HepG2 (cell line): ENCODE measurements at regions not wholly inside any gene's neighbourhood (a gene's known extent, or its start where the extent isn't known, plus 50 kb on each side); places are given as distances from the start of the nearest gene placed in this dataset.

ENCODE experiments used
- ATAC-seq: fragments of 200-7000 bp; cut with Tn5 transposase; 3 replicates; pipeline ENCODE4 v1.9.1; 2020; ENCODE audit warnings: mild to moderate bottlenecking, moderate library complexity
- BruUV-seq: library from RNA; stranded (reverse); fragments of 400-500 nt; replicated peaks from 2 replicates; lab custom pipeline; 2021; lab: Mats Ljungman, UMichigan
- CTCF ChIA-PET: fragments of 300-600 bp; formaldehyde crosslinking; extraction: SDS; loops from one replicate; lab custom pipeline; 2021; ENCODE audit warnings: low total read pairs, inconsistent platforms, low intra/inter-chr PET ratio; lab: Yijun Ruan, JAX
- POLR2A ChIA-PET: fragments of 350-600 bp; sonication (Branson Sonifier 250); formaldehyde crosslinking; loops from one replicate; lab custom pipeline; 2020; ENCODE audit warnings: antibody characterized with exemption, inconsistent platforms; lab: Yijun Ruan, JAX
- DNase-seq: peaks from one replicate; pipeline ENCODE4 v3.0.0-alpha.2; 2015; ENCODE audit warnings: low spot score
- FAIRE-seq: peaks from 3 replicates; lab custom pipeline; 2011; peaks lifted over from hg19 to GRCh38; lab: Jason Lieb, UNC
- H2AFZ ChIP-seq: one replicate; pipeline ENCODE4 v1.6.1; 2011; ENCODE audit warnings: low read length, inconsistent platforms
- H3K27ac ChIP-seq: fragments of 300-600 bp; 3 replicates; pipeline ENCODE4 v1.8.0; 2011; ENCODE audit warnings: mixed run types, mild to moderate bottlenecking, mixed read lengths, low read length, inconsistent platforms; ENCODE audit not compliant: insufficient read depth; ENCODE audit errors: extremely low read length
- H3K27me3 ChIP-seq, 2 experiments: fragments of 200-600 bp in 1 of 2; 2 replicates in 1 of 2; 3 replicates in 1 of 2; pipeline versions ENCODE4 v1.6.0 to v1.8.0; 2011; ENCODE audit warnings: low read length in 2 of 2, mild to moderate bottlenecking in 2 of 2, moderate library complexity in 2 of 2, inconsistent platforms in 1 of 2; ENCODE audit not compliant: insufficient read depth in 2 of 2, control insufficient read depth in 1 of 2
- H3K36me3 ChIP-seq, 2 experiments: fragments of 200-600 bp in 1 of 2; replicated peaks in 1 of 2; 2 replicates in 1 of 2; 3 replicates in 1 of 2; pipeline versions ENCODE4 v1.5.1 to v1.8.0; 2011; ENCODE audit warnings: low read length in 2 of 2, inconsistent platforms in 1 of 2; ENCODE audit not compliant: insufficient read depth in 2 of 2, control insufficient read depth in 1 of 2
- H3K4me1 ChIP-seq: 2 replicates; pipeline ENCODE4 v1.5.1; 2012; ENCODE audit warnings: low read length, inconsistent platforms; ENCODE audit not compliant: insufficient read depth
- H3K4me2 ChIP-seq: 2 replicates; pipeline ENCODE4 v1.6.0; 2011; ENCODE audit warnings: low read depth, low read length, inconsistent platforms
- H3K4me3 ChIP-seq, 3 experiments: fragments of 200-600 bp in 1 of 3; sonication (generic), shearing (Covaris generic) in 1 of 3; replicated peaks in 1 of 3; 2 replicates each; pipeline ENCODE4 v1.5.1; 2011 to 2016; ENCODE audit warnings: low read length in 3 of 3, inconsistent platforms in 2 of 3, low read depth in 2 of 3, mild to moderate bottlenecking in 2 of 3, control low read depth in 1 of 3, mixed read lengths in 1 of 3; ENCODE audit not compliant: insufficient read depth in 1 of 3
- H3K79me2 ChIP-seq: one replicate; pipeline ENCODE4 v1.6.1; 2011; ENCODE audit warnings: low read length, inconsistent platforms; ENCODE audit not compliant: insufficient read depth
- H3K9ac ChIP-seq: 2 replicates; pipeline ENCODE4 v1.6.0; 2011; ENCODE audit warnings: mild to moderate bottlenecking, low read depth, low read length, inconsistent platforms; ENCODE audit not compliant: insufficient read depth
- H3K9me3 ChIP-seq: 2 replicates; pipeline ENCODE4 v1.5.1; 2012; ENCODE audit warnings: mild to moderate bottlenecking, low read length
- H4K20me1 ChIP-seq: 2 replicates; pipeline ENCODE4 v1.6.0; 2011; ENCODE audit warnings: inconsistent platforms, mild to moderate bottlenecking, low read length, moderate library complexity; ENCODE audit not compliant: insufficient read depth
- FOXK1 ChIP-seq: sonication (generic); formaldehyde crosslinking; IDR thresholded peaks from 2 replicates; pipeline ENCODE4 v1.4.0; 2020; ENCODE audit warnings: low read depth, missing genetic modification reagents, borderline replicate concordance
- GTF2F1 ChIP-seq: fragments of 150-350 bp; IDR thresholded peaks from 2 replicates; pipeline ENCODE4 v1.6.1; 2014; ENCODE audit warnings: low read length
- HBP1 ChIP-seq: IDR thresholded peaks from 2 replicates; pipeline ENCODE4 v1.6.1; 2016; ENCODE audit warnings: low read depth, control low read depth
- HNRNPLL ChIP-seq: fragments of 200-400 bp; formaldehyde crosslinking; IDR thresholded peaks from 2 replicates; pipeline ENCODE4 v1.6.1; 2017; ENCODE audit warnings: mild to moderate bottlenecking, low read depth, low read length; ENCODE audit not compliant: poor library complexity, severe bottlenecking
- KAT2B ChIP-seq: fragments of 150-350 bp; IDR thresholded peaks from 2 replicates; pipeline ENCODE4 v1.6.1; 2014; ENCODE audit warnings: low read depth, low read length, borderline replicate concordance
- KDM5B ChIP-seq: sonication (generic); formaldehyde crosslinking; IDR thresholded peaks from 2 replicates; pipeline ENCODE4 v1.4.0; 2020; ENCODE audit warnings: missing genetic modification reagents, mild to moderate bottlenecking, borderline replicate concordance
- NAIF1 ChIP-seq: sonication (generic); formaldehyde crosslinking; IDR thresholded peaks from 2 replicates; pipeline ENCODE4 v1.5.0; 2020; ENCODE audit warnings: mild to moderate bottlenecking, missing genetic modification reagents, borderline replicate concordance
- SALL1 ChIP-seq: sonication (generic); formaldehyde crosslinking; IDR thresholded peaks from 2 replicates; pipeline ENCODE4 v1.8.0; 2022; ENCODE audit warnings: mild to moderate bottlenecking, missing genetic modification reagents
- SNAI1 ChIP-seq: sonication (generic); formaldehyde crosslinking; IDR thresholded peaks from 2 replicates; pipeline ENCODE4 v1.5.0; 2020; ENCODE audit warnings: mild to moderate bottlenecking, missing genetic modification reagents, borderline replicate concordance
- ZNF558 ChIP-seq: sonication (generic); formaldehyde crosslinking; IDR thresholded peaks from 2 replicates; pipeline ENCODE4 v1.9.0; 2022; ENCODE audit warnings: mild to moderate bottlenecking, missing genetic modification reagents, borderline replicate concordance
- ZNF768 ChIP-seq: sonication (generic); formaldehyde crosslinking; IDR thresholded peaks from 2 replicates; pipeline ENCODE4 v1.4.0; 2020; ENCODE audit warnings: missing genetic modification reagents
- WGBS: methylation state at CpG from one replicate; pipeline ENCODE4 v1.1.6; 2017; ENCODE audit warnings: low lambda C conversion rate; 5-methylcytosine and 5-hydroxymethylcytosine counted together
- in situ Hi-C: cut with HindIII; loops from 2 replicates; pipeline ENCODE4 v1.10.0; 2017; ENCODE audit warnings: low pct_unique_long_range_greater_than_20kb; ENCODE audit not compliant: extremely low pct_ligation_motif_present
- intact Hi-C: fragments of 100-400 bp; cut with micrococcal nuclease; formaldehyde crosslinking; loops from one replicate; pipeline ENCODE4 v1.10.0; 2022; ENCODE audit not compliant: unreplicated experiment
- TF ChIP-seq, protein P1 (sequence below): sonication (generic); formaldehyde crosslinking; IDR thresholded peaks from 2 replicates; pipeline ENCODE4 v1.5.1; 2020; ENCODE audit warnings: mild to moderate bottlenecking, missing genetic modification reagents, moderate library complexity

DNA sequence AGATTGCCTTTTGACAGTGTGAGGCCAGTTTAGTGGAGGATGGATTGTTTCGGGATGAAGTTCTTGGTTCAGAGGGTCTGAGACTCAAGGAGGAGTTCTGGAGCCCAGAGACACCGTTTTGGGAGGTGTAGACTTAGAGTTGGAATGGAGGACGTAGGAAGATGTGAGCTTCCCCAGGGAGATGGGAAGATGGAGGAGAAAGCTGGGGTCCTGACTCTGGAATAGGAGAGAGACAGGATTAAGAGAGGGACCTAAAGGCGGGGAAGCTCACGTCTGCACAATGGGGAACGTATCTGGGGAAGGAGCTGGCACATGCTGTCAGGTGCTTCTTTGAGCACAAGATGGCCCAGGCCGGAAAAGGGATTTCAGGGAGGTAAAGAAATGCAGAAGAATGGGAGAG lies 71.3 kb upstream of the CLDN5 start:
- TF ChIP-seq ZNF558 (CRISPR knock-in tag) = no peak
- in situ Hi-C loops (no loop called here), intact Hi-C loops (no loop called here)
- no peaks in the 10 kb centered on the region for H3K9me3 ChIP-seq
- WGBS = 34% methylated on average over 7 of the region's 7 CpGs
- no peak overlapping the region for H3K27ac ChIP-seq
- no peaks in the 10 kb centered on the region for H3K79me2 ChIP-seq
- no peaks in the 10 kb centered on the region for H4K20me1 ChIP-seq
- no TSS peak for BruUV-seq
- H3K36me3 ChIP-seq = no peaks in the 10 kb centered on the region
- peaks cover 36% of the 10 kb centered on the region for H3K4me1 ChIP-seq
- no peak overlapping the region for H2AFZ ChIP-seq
- ATAC-seq = no peak
- no peak overlapping the region for H3K4me2 ChIP-seq
- H3K9ac ChIP-seq = no peak overlapping the region
- H3K4me3 ChIP-seq = no peak overlapping the region
- FAIRE-seq = no peak
- DNase-seq = no peak
- POLR2A ChIA-PET = no interaction called here
- CTCF ChIA-PET = no interaction called here
- peaks cover 2 to 31% of the 10 kb centered on the region in 2 experiments; a peak in 2 of 5 replicates for H3K27me3 ChIP-seq

GRCh38 chr22:19596680-19597398 lies 72.6 kb upstream of the CLDN5 start:
- H3K27ac ChIP-seq = peak overlapping the region; percentile 43
- H3K9ac ChIP-seq = no peak overlapping the region
- H2AFZ ChIP-seq = peak overlapping the region; percentile 17
- H4K20me1 ChIP-seq = no peaks in the 10 kb centered on the region
- no peak for FAIRE-seq
- peak overlapping the region; percentile 68 for H3K4me2 ChIP-seq
- no peaks in the 10 kb centered on the region for H3K36me3 ChIP-seq
- no peaks in the 10 kb centered on the region for H3K79me2 ChIP-seq
- in situ Hi-C loops = no loop called here
- peaks cover 36% of the 10 kb centered on the region for H3K4me1 ChIP-seq
- no TSS peak for BruUV-seq
- 24% methylated on average over 12 of the region's 20 CpGs for WGBS
- peak; percentile 13 for DNase-seq
- ChIA-PET POLR2A (no interaction called here), CTCF (no interaction called here)
- peaks cover 2 to 31% of the 10 kb centered on the region in 2 experiments; a peak in 2 of 5 replicates for H3K27me3 ChIP-seq
- intact Hi-C loops = no loop called here
- peak overlapping the region in 1 of 3 experiments; percentile 12; a peak in 2 of 6 replicates for H3K4me3 ChIP-seq
- H3K9me3 ChIP-seq = no peaks in the 10 kb centered on the region
- peak; percentile 79 for ATAC-seq
- TF ChIP-seq NAIF1 (CRISPR knock-in tag) (no peak), KAT2B (no peak), GTF2F1 (no peak), ZNF768 (CRISPR knock-in tag) (0 out of 2 replicates have a peak, but pooled peaks have one; percentile 13), HNRNPLL (no peak), SNAI1 (no peak), FOXK1 (CRISPR knock-in tag) (no peak), SALL1 (CRISPR knock-in tag) (0 out of 2 replicates have a peak, but pooled peaks have one; percentile 8), KDM5B (0 out of 2 replicates have a peak, but pooled peaks have one; percentile 36), HBP1 (CRISPR knock-in tag) (no peak)
- TF ChIP-seq, protein P1, sequence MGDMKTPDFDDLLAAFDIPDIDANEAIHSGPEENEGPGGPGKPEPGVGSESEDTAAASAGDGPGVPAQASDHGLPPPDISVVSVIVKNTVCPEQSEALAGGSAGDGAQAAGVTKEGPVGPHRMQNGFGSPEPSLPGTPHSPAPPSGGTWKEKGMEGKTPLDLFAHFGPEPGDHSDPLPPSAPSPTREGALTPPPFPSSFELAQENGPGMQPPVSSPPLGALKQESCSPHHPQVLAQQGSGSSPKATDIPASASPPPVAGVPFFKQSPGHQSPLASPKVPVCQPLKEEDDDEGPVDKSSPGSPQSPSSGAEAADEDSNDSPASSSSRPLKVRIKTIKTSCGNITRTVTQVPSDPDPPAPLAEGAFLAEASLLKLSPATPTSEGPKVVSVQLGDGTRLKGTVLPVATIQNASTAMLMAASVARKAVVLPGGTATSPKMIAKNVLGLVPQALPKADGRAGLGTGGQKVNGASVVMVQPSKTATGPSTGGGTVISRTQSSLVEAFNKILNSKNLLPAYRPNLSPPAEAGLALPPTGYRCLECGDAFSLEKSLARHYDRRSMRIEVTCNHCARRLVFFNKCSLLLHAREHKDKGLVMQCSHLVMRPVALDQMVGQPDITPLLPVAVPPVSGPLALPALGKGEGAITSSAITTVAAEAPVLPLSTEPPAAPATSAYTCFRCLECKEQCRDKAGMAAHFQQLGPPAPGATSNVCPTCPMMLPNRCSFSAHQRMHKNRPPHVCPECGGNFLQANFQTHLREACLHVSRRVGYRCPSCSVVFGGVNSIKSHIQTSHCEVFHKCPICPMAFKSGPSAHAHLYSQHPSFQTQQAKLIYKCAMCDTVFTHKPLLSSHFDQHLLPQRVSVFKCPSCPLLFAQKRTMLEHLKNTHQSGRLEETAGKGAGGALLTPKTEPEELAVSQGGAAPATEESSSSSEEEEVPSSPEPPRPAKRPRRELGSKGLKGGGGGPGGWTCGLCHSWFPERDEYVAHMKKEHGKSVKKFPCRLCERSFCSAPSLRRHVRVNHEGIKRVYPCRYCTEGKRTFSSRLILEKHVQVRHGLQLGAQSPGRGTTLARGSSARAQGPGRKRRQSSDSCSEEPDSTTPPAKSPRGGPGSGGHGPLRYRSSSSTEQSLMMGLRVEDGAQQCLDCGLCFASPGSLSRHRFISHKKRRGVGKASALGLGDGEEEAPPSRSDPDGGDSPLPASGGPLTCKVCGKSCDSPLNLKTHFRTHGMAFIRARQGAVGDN (CRISPR knock-in tag) = peak; percentile 53
